HG03280 (cell line): ENCODE measurements at regions not wholly inside any gene's neighbourhood (a gene's known extent, or its start where the extent isn't known, plus 50 kb on each side); places are given as distances from the start of the nearest gene placed in this dataset.
A peak's percentile ranks its signal among the peaks of the same experiment; 100 is the strongest.
"Not testable (repeated sequence)": the region's sequence is repeated elsewhere in the genome, so short reads cannot be mapped to it uniquely, and the experiment has no call there.

Experiments used
- ATAC-seq: cut with Tn5 transposase; IDR thresholded peaks from one replicate; pipeline ENCODE4 v1.9.1; 2021; ENCODE audit warnings: mild to moderate bottlenecking, moderate library complexity; ENCODE audit not compliant: unreplicated experiment

GRCh38 chr4:114400531-114400930, 198.1 kb upstream of the UGT8 start:
- ATAC-seq, result no peak

GRCh38 chr4:114401483-114401882, 197.1 kb upstream of the UGT8 start:
- ATAC-seq, result no peak

DNA sequence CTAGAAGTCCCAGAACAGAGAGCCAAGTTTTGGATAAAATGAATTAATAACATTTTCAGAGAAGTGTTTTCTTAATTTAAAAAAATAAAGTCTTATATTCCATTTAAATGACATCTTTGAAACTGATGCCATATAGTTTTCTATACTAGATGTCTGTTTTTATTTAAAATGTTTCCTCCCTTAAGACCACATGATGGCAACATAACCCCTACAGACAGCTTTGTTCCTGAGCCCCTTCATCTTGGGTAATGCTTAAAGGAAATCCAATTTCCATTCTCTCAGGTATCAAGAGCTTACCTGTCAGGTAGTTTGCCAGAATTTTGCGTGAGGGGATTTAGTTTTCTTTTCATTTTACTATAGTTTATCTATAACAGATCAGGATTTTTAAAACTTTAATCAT, 181.4 kb upstream of the UGT8 start:
- no peak for ATAC-seq

DNA sequence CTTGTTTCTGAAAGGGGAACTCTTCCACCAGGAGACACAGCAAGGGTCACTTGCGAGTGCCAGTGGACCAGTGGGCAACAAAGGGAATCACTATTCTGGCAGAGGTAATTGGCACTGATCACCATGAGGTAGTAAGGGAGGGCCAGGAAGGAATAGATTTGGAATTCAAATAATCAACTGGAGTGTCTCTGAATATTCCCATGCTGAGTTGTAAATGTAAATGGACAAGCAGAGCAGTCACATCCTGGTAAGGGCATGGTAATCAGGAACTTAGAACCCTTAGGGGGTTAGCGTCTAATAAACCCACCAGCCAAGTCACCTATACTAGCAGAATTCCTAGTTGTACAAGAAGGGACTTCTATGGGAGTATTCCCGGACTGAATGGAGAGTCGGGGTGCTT, 178.5 kb upstream of the UGT8 start:
- no peak for ATAC-seq

GRCh38 chr4:114423582-114423981, 175.0 kb upstream of the UGT8 start:
- peak; percentile 97 for ATAC-seq

DNA sequence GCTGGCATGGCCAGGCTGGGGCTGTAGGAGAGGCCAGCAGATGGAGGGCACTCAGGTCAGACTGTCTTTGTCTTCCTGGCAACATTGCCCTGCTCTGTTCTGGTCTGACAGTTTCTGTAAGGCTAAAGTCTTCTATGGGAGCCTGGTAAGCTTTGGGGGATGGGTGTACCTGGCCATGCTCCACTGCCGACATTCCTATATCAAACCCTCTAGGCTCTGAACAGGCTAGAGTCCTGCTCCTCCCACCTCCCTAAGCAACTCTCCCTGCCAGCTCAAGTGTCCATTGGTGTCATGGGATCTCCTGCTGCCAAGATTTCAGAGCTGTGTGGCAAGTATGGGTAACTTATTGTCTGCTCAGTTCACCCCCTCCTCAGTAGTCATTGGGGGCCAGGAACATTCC, 163.5 kb upstream of the UGT8 start:
- ATAC-seq, result no peak

DNA sequence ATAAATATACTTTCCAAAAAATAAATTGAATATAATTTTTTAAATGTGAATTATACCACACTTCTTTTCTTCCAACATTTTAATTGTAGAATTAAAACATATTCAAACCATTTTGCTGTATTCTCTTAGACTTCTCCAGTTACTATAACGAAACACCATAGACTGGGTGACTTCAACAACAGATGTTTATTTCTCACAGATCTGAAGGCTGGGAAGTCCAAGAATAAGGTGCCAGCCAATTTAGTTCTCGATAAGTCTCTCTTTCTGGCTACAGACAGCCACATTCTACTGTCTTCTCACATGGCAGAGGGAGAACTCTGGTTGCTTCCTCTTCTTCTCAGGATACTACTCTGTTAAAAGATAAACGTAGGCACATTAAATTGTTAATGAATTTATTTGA, 155.8 kb upstream of the UGT8 start:
- no peak for ATAC-seq

DNA sequence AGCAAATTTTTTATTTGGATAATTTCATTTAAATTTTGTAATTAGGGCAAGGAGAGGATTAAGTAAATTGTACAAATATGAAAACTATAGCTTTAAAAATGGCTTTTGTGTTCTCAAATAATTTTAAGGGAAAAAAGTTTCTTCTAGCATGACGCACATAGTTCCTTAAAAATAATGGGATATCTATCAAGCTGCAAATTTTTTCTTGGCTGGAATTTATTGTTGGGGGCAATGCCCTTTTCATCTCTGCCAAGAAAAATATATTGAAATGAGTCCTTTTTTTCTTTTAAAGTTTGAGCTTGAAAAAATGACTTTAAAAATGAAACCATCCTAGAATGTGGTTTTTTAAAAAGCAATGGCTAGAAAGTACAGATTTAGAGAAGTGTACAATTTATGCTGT, 154.4 kb upstream of the UGT8 start:
- no peak for ATAC-seq

- not testable (repeated sequence) for ATAC-seq
Observed at GRCh38 chr4:114447963-114448516, 150.6 kb upstream of the UGT8 start.

- ATAC-seq, result no peak
Observed at GRCh38 chr4:114458728-114459127, 139.9 kb upstream of the UGT8 start.

- ATAC-seq, result no peak
Observed at GRCh38 chr4:114464726-114465272, 133.8 kb upstream of the UGT8 start.

- ATAC-seq, result no peak
Observed at GRCh38 chr4:114465766-114466165, 132.8 kb upstream of the UGT8 start.

DNA sequence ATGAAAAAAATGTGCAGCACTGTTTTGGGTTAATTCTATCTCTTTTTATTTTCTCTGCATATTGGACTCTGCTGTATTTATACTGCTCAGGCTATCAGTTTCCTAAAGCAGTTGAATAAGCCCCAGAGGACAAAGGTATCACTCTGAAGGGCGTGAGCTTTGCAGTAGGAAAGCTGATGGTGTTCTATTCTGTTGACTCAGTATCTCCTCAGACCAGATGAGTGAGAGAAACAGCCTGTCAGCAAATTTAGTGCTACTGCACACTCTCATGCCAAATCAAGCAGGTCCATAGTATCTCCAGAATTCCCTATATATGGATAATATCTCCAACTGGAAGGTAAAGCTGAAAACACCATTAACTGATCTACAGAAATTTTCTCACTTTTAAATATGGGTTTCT, 132.3 kb upstream of the UGT8 start:
- ATAC-seq, result no peak

- ATAC-seq, result no peak
Observed at GRCh38 chr4:114472269-114473032, 126.2 kb upstream of the UGT8 start.

DNA sequence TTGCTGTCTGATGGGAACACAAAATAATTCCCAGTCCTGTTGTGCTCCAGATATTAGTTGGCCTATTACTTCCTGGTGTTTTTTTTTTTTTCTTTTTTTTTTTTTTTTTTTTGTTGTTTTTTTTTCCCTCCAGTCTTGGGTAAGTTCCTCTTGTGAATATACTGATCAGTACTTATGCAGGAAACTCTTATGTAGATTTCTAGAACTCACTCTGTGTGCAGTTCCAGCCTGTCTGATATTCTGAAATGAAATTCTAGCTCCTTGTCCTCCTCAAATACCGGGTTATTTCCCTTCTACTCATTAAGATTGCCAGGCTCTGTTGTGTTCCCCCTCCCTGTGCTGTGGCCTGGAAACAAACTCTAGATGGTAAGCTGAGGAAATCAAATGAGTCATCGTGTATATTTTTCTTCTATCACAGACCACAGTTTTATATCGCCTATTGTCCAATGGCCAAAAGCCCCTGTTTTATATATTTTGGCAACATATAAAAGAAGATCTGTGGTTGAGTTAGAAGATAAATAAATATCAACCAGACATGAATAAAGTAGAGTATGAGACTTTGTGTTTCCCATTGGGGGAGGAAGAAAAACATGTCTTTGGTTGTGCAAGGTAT, 124.3 kb upstream of the UGT8 start:
- ATAC-seq, result no peak

DNA sequence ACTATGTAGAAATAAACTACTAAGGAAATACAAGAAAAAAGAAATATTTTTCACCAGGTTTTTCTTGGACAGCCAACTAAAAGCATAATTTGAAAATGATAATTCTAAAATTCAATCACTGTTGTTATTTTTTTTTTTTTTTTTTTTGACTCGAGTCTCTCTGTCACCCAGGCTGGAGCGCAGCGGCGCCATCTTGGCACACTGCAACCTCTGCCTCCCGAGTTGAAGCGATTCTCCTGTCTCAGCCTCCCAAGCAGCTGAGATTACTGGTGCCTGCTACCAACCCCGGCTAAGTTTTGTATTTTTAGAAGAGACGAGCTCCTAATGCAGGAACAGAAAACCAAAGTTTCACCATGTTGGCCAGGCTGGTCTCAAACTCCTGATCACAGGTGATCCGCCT, 122.3 kb upstream of the UGT8 start:
- no peak for ATAC-seq

DNA sequence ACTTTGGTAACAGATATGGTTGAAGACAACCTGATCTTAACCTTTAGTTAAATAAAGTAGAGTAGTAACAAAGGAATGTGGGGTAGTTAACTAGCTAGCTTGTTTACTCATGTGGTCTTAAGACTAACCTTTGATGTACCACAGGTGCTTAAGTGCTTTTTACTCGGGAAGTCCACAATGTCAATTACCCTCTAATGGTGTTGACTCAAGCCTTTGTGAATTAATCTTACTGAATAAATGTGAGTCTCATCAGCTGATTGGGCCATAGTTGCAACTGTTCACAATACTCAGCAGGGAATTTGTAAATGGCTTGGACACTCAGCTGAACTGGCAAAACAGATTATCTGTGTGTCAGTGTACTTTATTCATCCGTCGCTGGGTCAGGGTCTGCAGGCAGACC, 119.0 kb upstream of the UGT8 start:
- ATAC-seq, result no peak

- no peak for ATAC-seq
Observed at GRCh38 chr4:114481856-114482255, 116.8 kb upstream of the UGT8 start.

GRCh38 chr4:114487101-114487500, 111.5 kb upstream of the UGT8 start:
- no peak for ATAC-seq

- ATAC-seq, result no peak
Observed at GRCh38 chr4:114488301-114488982, 110.2 kb upstream of the UGT8 start.

DNA sequence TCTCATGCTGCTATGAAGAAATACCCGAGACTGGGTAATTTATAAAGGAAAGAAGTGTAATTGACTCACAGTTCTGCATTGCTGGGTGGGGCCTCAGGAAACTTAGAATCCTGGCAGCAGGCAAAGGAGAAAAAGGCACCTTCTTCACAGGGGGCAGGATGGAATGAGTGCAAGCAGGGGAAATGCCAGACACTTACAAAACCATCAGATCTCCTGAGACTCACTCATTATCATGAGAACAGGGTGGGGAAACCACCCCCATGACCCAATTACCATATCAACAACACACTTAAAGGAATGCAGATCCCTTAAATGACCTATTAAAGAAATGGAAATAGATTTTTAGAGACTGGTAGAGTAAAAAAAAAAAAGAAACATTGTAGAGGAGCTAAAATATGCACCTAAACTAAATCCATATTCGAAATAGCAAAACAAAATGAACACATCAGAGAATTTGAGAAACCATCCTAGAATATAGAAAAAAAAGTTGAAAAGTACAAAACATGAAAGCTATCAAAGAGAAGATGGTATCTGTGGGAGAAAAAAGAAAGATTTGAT, 104.3 kb upstream of the UGT8 start:
- no peak for ATAC-seq
